Heart left ventricle (tissue), 13 donors: ENCODE measurements at regions not wholly inside any gene's neighbourhood (a gene's known extent, or its start where the extent isn't known, plus 50 kb on each side); places are given as distances from the start of the nearest gene placed in this dataset.

ENCODE experiments used
- CTCF ChIP-seq, 12 donors: fragments of 200-600 bp; sonication (generic) in 4 of 12; IDR thresholded peaks; one replicate each; pipeline versions ENCODE4 v1.5.0 to v1.8.0; 2018 to 2022; ENCODE audit warnings: antibody characterized with exemption in 12 of 12, mild to moderate bottlenecking in 5 of 12
- POLR2A ChIP-seq, 2 donors: fragments of 450-650 bp; IDR thresholded peaks; one replicate each; pipeline ENCODE4 v1.6.1; 2017; ENCODE audit warnings: antibody characterized with exemption in 2 of 2, mild to moderate bottlenecking in 2 of 2, moderate library complexity in 2 of 2
- donor health status: ischemic (EF 13 %, LVEDD 7.1; RV severe dilation, severe dysfunction).
- donor health status: DM: no; HTN: yes; CAD: no.
- donor health status: DM: no; HTN: no; CAD: no.
- donor health status: ischemic (EF 25% LVEDD 6.9; RV normal size, moderate dysfunction).
- donor health status: ischemic (EF 25% LVEDD 5.7; RV mildly dilated, moderate dysfunction).
- donor health status: ischemic (EF 35%, LVEDD 5.7; RV mildly dilated, moderate dysfunction).
- donor health status: nonischemic (EF 11% LVEDD 7.7; RV severe dilation, severe dysfunction).
- donor health status: DM: yes; HTN: yes; CAD: no.
- donor health status: PGD.
- donor health status: ischemic (EF 29% LVEDD 5.4; RV normal size, mild dysfunction).
- donor health status: nonischemic (EF 23%, LVEDD 6.1; RV moderate dilation, normal function).

GRCh38 chr7:81430150-81430549 is 339.7 kb downstream of the HGF start:
- no peak for TF ChIP-seq CTCF (IDR thresholded peaks at IDR 0.05)
- no peak for TF ChIP-seq POLR2A (IDR thresholded peaks at IDR 0.05)
